Fibroblast of lung (primary cell): ENCODE measurements at regions not wholly inside any gene's neighbourhood (a gene's known extent, or its start where the extent isn't known, plus 50 kb on each side); places are given as distances from the start of the nearest gene placed in this dataset.

Experiments
- DNase-seq, 2 donors: peaks; one replicate each; pipeline versions ENCODE4 v3.0.0 to v3.0.0-alpha.2; 2010; ENCODE audit warnings: low read depth in 2 of 2
- H2AFZ ChIP-seq: 2 replicates; pipeline ENCODE4 v1.5.1; 2012; ENCODE audit warnings: low read length, control low read depth, inconsistent platforms
- H3K27ac ChIP-seq: 2 replicates; pipeline ENCODE4 v1.5.1; 2011; ENCODE audit warnings: low read length, control low read depth; ENCODE audit not compliant: insufficient read depth
- H3K27me3 ChIP-seq: 2 replicates; pipeline ENCODE4 v1.5.1; 2011; ENCODE audit warnings: mild to moderate bottlenecking, low read length; ENCODE audit not compliant: control insufficient read depth, insufficient read depth
- H3K36me3 ChIP-seq: 2 replicates; pipeline ENCODE4 v1.5.1; 2011; ENCODE audit warnings: low read length; ENCODE audit not compliant: control insufficient read depth, insufficient read depth
- H3K4me1 ChIP-seq: 2 replicates; pipeline ENCODE4 v1.5.1; 2011; ENCODE audit warnings: low read length; ENCODE audit not compliant: control insufficient read depth, insufficient read depth; ENCODE audit errors: extremely low read depth
- H3K4me2 ChIP-seq: 2 replicates; pipeline ENCODE4 v1.5.1; 2011; ENCODE audit warnings: low read length, control low read depth; ENCODE audit not compliant: insufficient read depth; ENCODE audit errors: extremely low read depth
- H3K4me3 ChIP-seq, 4 experiments: fragments of 200-600 bp in 1 of 4; sonication (generic) in 1 of 4; replicated peaks in 1 of 4; 2 replicates each; pipeline ENCODE4 v1.5.1; 2011 to 2016; ENCODE audit warnings: low read length in 4 of 4, low read depth in 3 of 4, mild to moderate bottlenecking in 3 of 4, control low read depth in 2 of 4, inconsistent platforms in 1 of 4, mixed read lengths in 1 of 4; ENCODE audit not compliant: insufficient read depth in 1 of 4; ENCODE audit errors: control extremely low read depth in 1 of 4
- H3K79me2 ChIP-seq: 2 replicates; pipeline ENCODE4 v1.5.1; 2012; ENCODE audit warnings: mild to moderate bottlenecking, low read length, inconsistent platforms; ENCODE audit not compliant: control insufficient read depth, insufficient read depth
- H3K9ac ChIP-seq: 2 replicates; pipeline ENCODE4 v1.5.1; 2011; ENCODE audit warnings: mild to moderate bottlenecking, low read length, control low read depth; ENCODE audit not compliant: insufficient read depth
- H3K9me3 ChIP-seq: 2 replicates; pipeline ENCODE4 v1.5.1; 2012; ENCODE audit warnings: low read depth, low read length; ENCODE audit not compliant: control insufficient read depth, insufficient read depth
- H4K20me1 ChIP-seq: 2 replicates; pipeline ENCODE4 v1.5.1; 2011; ENCODE audit warnings: low read length; ENCODE audit not compliant: control insufficient read depth, insufficient read depth; ENCODE audit errors: extremely low read depth
- CTCF ChIP-seq, 2 donors: IDR thresholded peaks in 1 of 2; conservative IDR thresholded peaks in 1 of 2; 1 replicate in 1 of 2; 2 replicates in 1 of 2; pipeline ENCODE4 v1.5.1; 2011 to 2012; ENCODE audit warnings: low read length in 2 of 2, control low read depth in 1 of 2, inconsistent platforms in 1 of 2, low read depth in 1 of 2, mild to moderate bottlenecking in 1 of 2
- EZH2 ChIP-seq: IDR thresholded peaks from 2 replicates; pipeline ENCODE4 v1.5.1; 2012; ENCODE audit warnings: low read length, control low read depth, mild to moderate bottlenecking; ENCODE audit errors: missing control alignments

GRCh38 chr6:113406048-113406695 lies 451.0 kb upstream of the MARCKS start:
- Histone ChIP-seq H3K79me2 (no peaks in the 10 kb centered on the region), H3K9ac (no peak overlapping the region), H3K4me1 (peaks cover 5% of the 10 kb centered on the region), H3K36me3 (no peaks in the 10 kb centered on the region), H2AFZ (no peak overlapping the region), H3K27me3 (no peaks in the 10 kb centered on the region), H3K4me2 (no peak overlapping the region), H3K4me3 (no peak overlapping the region), H3K27ac (no peak overlapping the region), H4K20me1 (no peaks in the 10 kb centered on the region), H3K9me3 (no peaks in the 10 kb centered on the region)
- no peak for TF ChIP-seq EZH2
- no peak for TF ChIP-seq CTCF (conservative IDR thresholded peaks at IDR 0.05 in 1 of 2, IDR thresholded peaks at IDR 0.05 in 1 of 2; ENCODE audit: low read depth in 1 of 2, low read length in 2 of 2)
- DNase-seq: peak in 1 of 2 donors; percentile 24

- Histone ChIP-seq H3K27me3 (no peaks in the 10 kb centered on the region), H3K79me2 (no peaks in the 10 kb centered on the region), H3K4me2 (no peak overlapping the region), H3K27ac (no peak overlapping the region), H3K9ac (no peak overlapping the region), H3K9me3 (no peaks in the 10 kb centered on the region), H2AFZ (no peak overlapping the region), H3K4me1 (peaks cover 7% of the 10 kb centered on the region), H3K36me3 (no peaks in the 10 kb centered on the region), H3K4me3 (no peak overlapping the region), H4K20me1 (no peaks in the 10 kb centered on the region)
- DNase-seq: peak in 1 of 2 donors; percentile 7
- TF ChIP-seq CTCF (conservative IDR thresholded peaks at IDR 0.05 in 1 of 2, IDR thresholded peaks at IDR 0.05 in 1 of 2; ENCODE audit: low read depth in 1 of 2, low read length in 2 of 2) (no peak), EZH2 (no peak)
These were observed 446.1 kb upstream of the MARCKS start for GRCh38 chr6:113411011-113411410.

- Histone ChIP-seq H3K4me2 (no peak overlapping the region), H3K4me3 (no peak overlapping the region), H3K79me2 (no peaks in the 10 kb centered on the region), H3K27me3 (no peaks in the 10 kb centered on the region), H4K20me1 (no peaks in the 10 kb centered on the region), H3K36me3 (no peaks in the 10 kb centered on the region), H3K9me3 (no peaks in the 10 kb centered on the region), H2AFZ (no peak overlapping the region), H3K4me1 (peaks cover 5% of the 10 kb centered on the region), H3K9ac (no peak overlapping the region), H3K27ac (no peak overlapping the region)
- no peak for TF ChIP-seq EZH2
- no peak for TF ChIP-seq CTCF (conservative IDR thresholded peaks at IDR 0.05 in 1 of 2, IDR thresholded peaks at IDR 0.05 in 1 of 2; ENCODE audit: low read depth in 1 of 2, low read length in 2 of 2)
- peak; percentile 28 to 34 for DNase-seq
These were observed 444.4 kb upstream of the MARCKS start for GRCh38 chr6:113412589-113413357.
